Kidney (tissue), 13 donors: ENCODE measurements at regions not wholly inside any gene's neighbourhood (a gene's known extent, or its start where the extent isn't known, plus 50 kb on each side); places are given as distances from the start of the nearest gene placed in this dataset.

ENCODE experiments used
- DNase-seq, 5 donors: peaks; one replicate each; pipeline ENCODE4 v3.0.0-alpha.2; 2013 to 2020
- FAIRE-seq: peaks from 2 replicates; lab custom pipeline; 2012; peaks lifted over from hg19 to GRCh38; lab: Jason Lieb, UNC
- H3K27ac ChIP-seq, 2 donors: one replicate each; pipeline ENCODE4 v1.7.0; 2013; ENCODE audit warnings: low read depth in 2 of 2, low read length in 2 of 2, inconsistent platforms in 1 of 2
- H3K27me3 ChIP-seq: one replicate; pipeline ENCODE4 v1.7.1; 2013; ENCODE audit warnings: low read length, inconsistent platforms; ENCODE audit not compliant: control insufficient read depth, insufficient read depth
- H3K36me3 ChIP-seq, 3 donors: one replicate each; pipeline versions ENCODE4 v1.7.0 to v1.7.1; 2013; ENCODE audit warnings: low read length in 3 of 3, control low read depth in 1 of 3, inconsistent platforms in 1 of 3; ENCODE audit not compliant: insufficient read depth in 3 of 3, control insufficient read depth in 2 of 3
- H3K4me1 ChIP-seq, 3 donors: one replicate each; pipeline versions ENCODE4 v1.7.0 to v1.7.1; 2013; ENCODE audit warnings: low read length in 3 of 3, inconsistent platforms in 1 of 3, low read depth in 1 of 3; ENCODE audit not compliant: control insufficient read depth in 2 of 3, insufficient read depth in 2 of 3
- H3K4me3 ChIP-seq, 3 donors: one replicate each; pipeline versions ENCODE4 v1.7.0 to v1.8.1; 2013; ENCODE audit warnings: low read length in 3 of 3, control low read depth in 1 of 3, inconsistent platforms in 1 of 3
- H3K9ac ChIP-seq, 3 donors: one replicate each; pipeline versions ENCODE4 v1.7.0 to v1.7.1; 2013; ENCODE audit warnings: low read length in 3 of 3, control low read depth in 1 of 3, inconsistent platforms in 1 of 3
- H3K9me3 ChIP-seq, 3 donors: one replicate each; pipeline versions ENCODE4 v1.7.0 to v1.7.1; 2013; ENCODE audit warnings: low read length in 3 of 3, control low read depth in 1 of 3, inconsistent platforms in 1 of 3; ENCODE audit not compliant: control insufficient read depth in 2 of 3, insufficient read depth in 1 of 3
- intact Hi-C: fragments of 100-400 bp; cut with DNase I; formaldehyde crosslinking; loops from one replicate; pipeline ENCODE4 v1.11.1; 2022
- TF ChIP-seq, protein P1 (sequence below): IDR thresholded peaks from 3 replicates; pipeline ENCODE4 v1.5.1; 2012; ENCODE audit warnings: mild to moderate bottlenecking, moderate library complexity, borderline replicate concordance; ENCODE audit not compliant: insufficient read depth; ENCODE audit errors: extremely low read depth
- donor health status: control.
- donor health status: control.
- donor health status: control.
- donor health status: control.
- donor health status: control.
- donor health status: DM: yes; HTN: yes; CAD: no.
- donor health status: Normal renal cell carcinoma (clear cell type).

DNA sequence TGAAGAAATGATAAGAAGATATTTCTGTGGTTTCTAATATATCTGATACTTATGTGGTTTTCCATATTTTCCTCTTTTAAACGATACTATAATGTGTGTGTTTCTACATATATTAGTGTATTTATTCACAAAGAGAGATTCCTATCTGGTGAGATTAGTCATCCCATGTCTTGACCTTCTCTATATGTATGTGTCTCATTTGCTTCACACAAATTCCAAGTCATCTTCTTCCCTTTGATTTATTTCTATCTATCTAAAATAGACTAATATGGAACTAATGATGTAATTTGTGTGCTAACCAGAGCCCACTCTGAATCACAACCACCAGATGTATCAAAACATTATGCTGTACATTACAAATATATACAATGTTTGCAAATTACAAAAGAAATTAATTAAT is 154.7 kb upstream of the KCNMB2 start:
- Histone ChIP-seq H3K4me3 (no peak overlapping the region), H3K9ac (no peak overlapping the region), H3K27me3 (no peaks in the 10 kb centered on the region), H3K36me3 (no peaks in the 10 kb centered on the region), H3K4me1 (peaks cover 0 to 4% (median 0%) of the 10 kb centered on the region in 3 donors), H3K9me3 (no peaks in the 10 kb centered on the region), H3K27ac (no peak overlapping the region)
- TF ChIP-seq, protein P1, sequence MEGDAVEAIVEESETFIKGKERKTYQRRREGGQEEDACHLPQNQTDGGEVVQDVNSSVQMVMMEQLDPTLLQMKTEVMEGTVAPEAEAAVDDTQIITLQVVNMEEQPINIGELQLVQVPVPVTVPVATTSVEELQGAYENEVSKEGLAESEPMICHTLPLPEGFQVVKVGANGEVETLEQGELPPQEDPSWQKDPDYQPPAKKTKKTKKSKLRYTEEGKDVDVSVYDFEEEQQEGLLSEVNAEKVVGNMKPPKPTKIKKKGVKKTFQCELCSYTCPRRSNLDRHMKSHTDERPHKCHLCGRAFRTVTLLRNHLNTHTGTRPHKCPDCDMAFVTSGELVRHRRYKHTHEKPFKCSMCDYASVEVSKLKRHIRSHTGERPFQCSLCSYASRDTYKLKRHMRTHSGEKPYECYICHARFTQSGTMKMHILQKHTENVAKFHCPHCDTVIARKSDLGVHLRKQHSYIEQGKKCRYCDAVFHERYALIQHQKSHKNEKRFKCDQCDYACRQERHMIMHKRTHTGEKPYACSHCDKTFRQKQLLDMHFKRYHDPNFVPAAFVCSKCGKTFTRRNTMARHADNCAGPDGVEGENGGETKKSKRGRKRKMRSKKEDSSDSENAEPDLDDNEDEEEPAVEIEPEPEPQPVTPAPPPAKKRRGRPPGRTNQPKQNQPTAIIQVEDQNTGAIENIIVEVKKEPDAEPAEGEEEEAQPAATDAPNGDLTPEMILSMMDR = no peak
- FAIRE-seq (no peak), DNase-seq (no peak)
- intact Hi-C loops = no loop called here

DNA sequence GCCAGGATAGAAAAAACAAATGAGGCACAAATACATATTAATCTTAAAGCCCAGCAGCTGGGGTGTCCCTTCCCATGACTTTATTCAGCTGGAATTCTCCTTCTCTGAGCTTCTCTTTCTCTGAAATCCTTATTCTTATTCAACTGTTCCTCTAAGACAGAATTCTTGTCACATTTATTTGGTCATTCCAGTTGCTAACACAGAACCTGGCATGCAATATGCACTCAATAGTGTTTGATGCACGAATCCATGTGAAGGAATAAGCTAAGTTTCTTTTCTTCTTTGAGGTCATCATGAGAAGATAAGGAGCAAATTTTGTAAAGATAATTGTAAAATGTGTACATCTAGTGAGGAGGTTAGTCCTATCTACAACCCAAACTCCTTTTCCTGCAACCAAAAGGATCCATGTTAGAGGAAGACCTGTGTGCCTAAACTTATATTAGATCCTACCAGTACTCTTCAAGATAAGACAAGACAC is 154.2 kb upstream of the KCNMB2 start:
- Histone ChIP-seq H3K9ac (no peak overlapping the region), H3K27ac (no peak overlapping the region), H3K4me3 (no peak overlapping the region), H3K36me3 (no peaks in the 10 kb centered on the region), H3K27me3 (no peaks in the 10 kb centered on the region), H3K4me1 (peaks cover 0 to 4% (median 0%) of the 10 kb centered on the region in 3 donors), H3K9me3 (no peaks in the 10 kb centered on the region)
- TF ChIP-seq, protein P1 = no peak
- FAIRE-seq = no peak
- intact Hi-C loops = no loop called here
- no peak for DNase-seq

DNA sequence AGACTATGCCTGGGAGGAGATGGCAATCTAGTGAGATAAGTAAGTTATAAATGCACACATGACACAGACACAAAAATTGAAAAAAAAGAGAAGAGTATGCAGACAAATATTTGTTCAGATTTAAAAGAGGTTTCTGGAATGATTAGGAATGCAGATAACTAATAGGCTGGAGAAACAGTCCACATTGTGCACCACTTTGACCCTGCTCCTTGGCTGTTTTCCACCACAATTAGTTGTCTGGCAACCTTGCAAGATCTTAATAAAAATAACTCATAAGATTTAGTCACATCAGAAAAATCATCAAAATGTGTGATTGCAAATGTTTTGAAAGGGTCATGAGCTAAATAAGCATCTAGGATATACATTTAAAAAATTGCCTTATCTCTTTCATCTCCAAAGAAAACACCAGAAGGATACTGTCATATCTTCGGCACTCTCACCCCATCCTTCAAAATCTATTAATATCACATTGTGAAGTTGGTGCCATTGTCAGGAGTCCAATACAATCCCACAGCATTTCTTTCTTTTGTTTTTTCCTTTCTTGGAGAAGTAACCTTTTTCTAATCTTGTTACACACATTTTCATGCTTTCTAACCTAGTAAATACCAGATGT is 153.7 kb upstream of the KCNMB2 start:
- intact Hi-C loops = no loop called here
- TF ChIP-seq, protein P1 = no peak
- H3K36me3 ChIP-seq = no peaks in the 10 kb centered on the region
- no peak overlapping the region for H3K4me3 ChIP-seq
- no peak for DNase-seq
- peaks cover 0 to 4% (median 0%) of the 10 kb centered on the region in 3 donors for H3K4me1 ChIP-seq
- H3K27me3 ChIP-seq = no peaks in the 10 kb centered on the region
- H3K9ac ChIP-seq = no peak overlapping the region
- H3K27ac ChIP-seq = no peak overlapping the region
- FAIRE-seq = no peak
- no peaks in the 10 kb centered on the region for H3K9me3 ChIP-seq
